Ammon's horn (tissue), 1 donor: ENCODE measurements at regions not wholly inside any gene's neighbourhood (a gene's known extent, or its start where the extent isn't known, plus 50 kb on each side); places are given as distances from the start of the nearest gene placed in this dataset.
"Not testable (repeated sequence)": the region's sequence is repeated elsewhere in the genome, so short reads cannot be mapped to it uniquely, and the experiment has no call there.

Experiments
- DNase-seq: peaks from one replicate; pipeline ENCODE4 v3.0.0-alpha.2; 2016; ENCODE audit warnings: low spot score

- no peak for DNase-seq
Observed at GRCh38 chr1:178020968-178021640, 51.2 kb upstream of the SEC16B start.

- no peak for DNase-seq
Observed at GRCh38 chr1:178021950-178022349, 52.1 kb upstream of the SEC16B start.

GRCh38 chr1:178023181-178023618 is 53.3 kb upstream of the SEC16B start:
- no peak for DNase-seq

GRCh38 chr1:178024504-178024903 is 54.6 kb upstream of the SEC16B start:
- DNase-seq, result no peak

- peak; percentile 10 for DNase-seq
Observed at GRCh38 chr1:178025613-178026356, 55.9 kb upstream of the SEC16B start.

- DNase-seq, result no peak
Observed at GRCh38 chr1:178028841-178029481, 59.1 kb upstream of the SEC16B start.

- no peak for DNase-seq
Observed at GRCh38 chr1:178030467-178030866, 60.6 kb upstream of the SEC16B start.

GRCh38 chr1:178031856-178032320 is 62.0 kb upstream of the RASAL2 start:
- peak; percentile 94 for DNase-seq

- DNase-seq, result no peak
Observed at GRCh38 chr1:178033019-178033418, 60.9 kb upstream of the RASAL2 start.

- no peak for DNase-seq
Observed at GRCh38 chr1:178034676-178035075, 59.2 kb upstream of the RASAL2 start.

GRCh38 chr1:178036090-178036489 is 57.8 kb upstream of the RASAL2 start:
- no peak for DNase-seq

GRCh38 chr1:178037510-178038253 is 56.2 kb upstream of the RASAL2 start:
- peak; percentile 85 for DNase-seq

- DNase-seq, result no peak
Observed at GRCh38 chr1:178038372-178038771, 55.5 kb upstream of the RASAL2 start.

- DNase-seq, result no peak
Observed at GRCh38 chr1:178039891-178040290, 54.0 kb upstream of the RASAL2 start.

GRCh38 chr1:178043940-178044339 is 50.0 kb upstream of the RASAL2 start:
- not testable (repeated sequence) for DNase-seq
